GM19239 (cell line): ENCODE measurements at regions not wholly inside any gene's neighbourhood (a gene's known extent, or its start where the extent isn't known, plus 50 kb on each side); places are given as distances from the start of the nearest gene placed in this dataset.
"Not testable (repeated sequence)": the region's sequence is repeated elsewhere in the genome, so short reads cannot be mapped to it uniquely, and the experiment has no call there.

Experiments
- DNase-seq: peaks from one replicate; pipeline ENCODE4 v3.0.0; 2011; ENCODE audit warnings: low spot score; ENCODE audit not compliant: insufficient read length
- FAIRE-seq: peaks from 2 replicates; lab custom pipeline; 2011; peaks lifted over from hg19 to GRCh38; lab: Jason Lieb, UNC

- DNase-seq (no peak), FAIRE-seq (no peak)
Measured at GRCh38 chr5:98214240-98215051, 559.0 kb upstream of the RGMB start.

GRCh38 chr5:98217138-98217537 is 556.3 kb upstream of the RGMB start:
- FAIRE-seq (no peak), DNase-seq (no peak)

GRCh38 chr5:98218838-98219237 is 554.6 kb upstream of the RGMB start:
- no peak for DNase-seq
- FAIRE-seq = no peak

- DNase-seq = no peak
- no peak for FAIRE-seq
Measured at GRCh38 chr5:98227489-98227888, 546.0 kb upstream of the RGMB start.

GRCh38 chr5:98231089-98231488 is 542.4 kb upstream of the RGMB start:
- DNase-seq (no peak), FAIRE-seq (no peak)

GRCh38 chr5:98237794-98238193 is 535.7 kb upstream of the RGMB start:
- FAIRE-seq, DNase-seq: not testable (repeated sequence)

- no peak for FAIRE-seq
- no peak for DNase-seq
Measured at GRCh38 chr5:98243972-98244371, 529.5 kb upstream of the RGMB start.

- DNase-seq (no peak), FAIRE-seq (no peak)
Measured at GRCh38 chr5:98248949-98249348, 524.5 kb upstream of the RGMB start.

GRCh38 chr5:98258939-98259338 is 514.5 kb upstream of the RGMB start:
- no peak for FAIRE-seq

GRCh38 chr5:98259595-98259994 is 513.9 kb upstream of the RGMB start:
- FAIRE-seq (no peak), DNase-seq (no peak)

More at GRCh38 chr5:98258939-98259338, 514.5 kb upstream of the RGMB start:
- DNase-seq = no peak

- FAIRE-seq (no peak), DNase-seq (no peak)
Measured at GRCh38 chr5:98263084-98263483, 510.4 kb upstream of the RGMB start.

GRCh38 chr5:98268162-98268860 is 505.2 kb upstream of the RGMB start:
- DNase-seq (no peak), FAIRE-seq (no peak)

GRCh38 chr5:98275980-98276379 is 497.5 kb upstream of the RGMB start:
- DNase-seq (no peak), FAIRE-seq (no peak)

- DNase-seq = no peak
- no peak for FAIRE-seq
Measured at GRCh38 chr5:98282521-98282920, 490.9 kb upstream of the RGMB start.

GRCh38 chr5:98292496-98292895 is 481.0 kb upstream of the RGMB start:
- FAIRE-seq (no peak), DNase-seq (no peak)

GRCh38 chr5:98296426-98296825 is 477.0 kb upstream of the RGMB start:
- DNase-seq = no peak
- FAIRE-seq = no peak

- DNase-seq (no peak), FAIRE-seq (no peak)
Measured at GRCh38 chr5:98299435-98299834, 474.0 kb upstream of the RGMB start.

- FAIRE-seq (no peak), DNase-seq (no peak)
Measured at GRCh38 chr5:98301547-98301946, 471.9 kb upstream of the RGMB start.

- FAIRE-seq (no peak), DNase-seq (no peak)
Measured at GRCh38 chr5:98307811-98308210, 465.7 kb upstream of the RGMB start.

- DNase-seq (no peak), FAIRE-seq (no peak)
Measured at GRCh38 chr5:98308231-98308630, 465.2 kb upstream of the RGMB start.

- FAIRE-seq (no peak), DNase-seq (no peak)
Measured at GRCh38 chr5:98308960-98309359, 464.5 kb upstream of the RGMB start.
